SJSA1 (cell line): ENCODE measurements at regions not wholly inside any gene's neighbourhood (a gene's known extent, or its start where the extent isn't known, plus 50 kb on each side); places are given as distances from the start of the nearest gene placed in this dataset.

Source experiments
- DNase-seq, 2 experiments: peaks; one replicate each; pipeline ENCODE4 v3.0.0-alpha.2; 2015 to 2020; ENCODE audit warnings: low spot score in 2 of 2, low read depth in 1 of 2
- H3K27ac ChIP-seq: fragments of 250-450 bp; sonication (Bioruptor Pico); 2 replicates; pipeline ENCODE4 v1.5.1; 2020; ENCODE audit warnings: mild to moderate bottlenecking, moderate library complexity
- H3K27me3 ChIP-seq: fragments of 250-450 bp; sonication (Bioruptor Pico); replicated peaks from 2 replicates; pipeline ENCODE4 v1.5.1; 2020; ENCODE audit warnings: mild to moderate bottlenecking, moderate library complexity
- H3K36me3 ChIP-seq: fragments of 250-450 bp; sonication (Bioruptor Pico); 2 replicates; pipeline ENCODE4 v1.5.1; 2020; ENCODE audit warnings: mild to moderate bottlenecking
- H3K4me1 ChIP-seq: fragments of 250-450 bp; sonication (Bioruptor Pico); replicated peaks from 2 replicates; pipeline ENCODE4 v1.6.1; 2021; ENCODE audit warnings: mild to moderate bottlenecking
- H3K4me3 ChIP-seq: fragments of 250-450 bp; sonication (Bioruptor Pico); 2 replicates; pipeline ENCODE4 v1.5.1; 2020; ENCODE audit warnings: mild to moderate bottlenecking
- H3K9me3 ChIP-seq: fragments of 250-450 bp; sonication (Bioruptor Pico); replicated peaks from 2 replicates; pipeline ENCODE4 v1.5.1; 2020; ENCODE audit warnings: mild to moderate bottlenecking

GRCh38 chr6:71157345-71157744 is 131.3 kb upstream of the OGFRL1 start:
- Histone ChIP-seq H3K4me3 (no peak overlapping the region), H3K4me1 (no peaks in the 10 kb centered on the region), H3K27ac (no peak overlapping the region), H3K36me3 (no peaks in the 10 kb centered on the region), H3K27me3 (no peaks in the 10 kb centered on the region; the same call in 1 of the 2 replicates), H3K9me3 (no peaks in the 10 kb centered on the region)
- DNase-seq, result no peak

- no peaks in the 10 kb centered on the region for H3K36me3 ChIP-seq
- DNase-seq, result no peak
- H3K9me3 ChIP-seq, result no peaks in the 10 kb centered on the region
- H3K27me3 ChIP-seq, result no peaks in the 10 kb centered on the region
- H3K4me3 ChIP-seq, result no peak overlapping the region
- H3K4me1 ChIP-seq, result no peaks in the 10 kb centered on the region
- H3K27ac ChIP-seq, result no peak overlapping the region
Measured at GRCh38 chr6:71164890-71165289, 123.7 kb upstream of the OGFRL1 start.

- Histone ChIP-seq H3K4me1 (no peaks in the 10 kb centered on the region), H3K9me3 (no peaks in the 10 kb centered on the region; the same call in 1 of the 2 replicates), H3K27ac (no peak overlapping the region), H3K27me3 (no peaks in the 10 kb centered on the region), H3K4me3 (no peak overlapping the region), H3K36me3 (no peaks in the 10 kb centered on the region)
- no peak for DNase-seq
Measured at GRCh38 chr6:71168233-71168765, 120.3 kb upstream of the OGFRL1 start.

- Histone ChIP-seq H3K4me3 (no peak overlapping the region), H3K27me3 (no peaks in the 10 kb centered on the region), H3K4me1 (no peaks in the 10 kb centered on the region), H3K36me3 (no peaks in the 10 kb centered on the region), H3K27ac (no peak overlapping the region), H3K9me3 (no peaks in the 10 kb centered on the region; the same call in 1 of the 2 replicates)
- no peak for DNase-seq
Measured at GRCh38 chr6:71171497-71172070, 117.0 kb upstream of the OGFRL1 start.

- no peak overlapping the region for H3K4me3 ChIP-seq
- peaks cover 23% of the 10 kb centered on the region for H3K4me1 ChIP-seq
- DNase-seq, result no peak
- H3K9me3 ChIP-seq, result no peaks in the 10 kb centered on the region
- H3K27me3 ChIP-seq, result no peaks in the 10 kb centered on the region
- no peaks in the 10 kb centered on the region for H3K36me3 ChIP-seq
- peak overlapping the region; percentile 15; the same call in 1 of the 2 replicates for H3K27ac ChIP-seq
Measured at GRCh38 chr6:71179249-71179885, 109.2 kb upstream of the OGFRL1 start.

- H3K4me1 ChIP-seq, result peaks cover 23% of the 10 kb centered on the region
Measured at GRCh38 chr6:71181565-71181964, 107.0 kb upstream of the OGFRL1 start.

GRCh38 chr6:71187141-71187540 is 101.5 kb upstream of the OGFRL1 start:
- Histone ChIP-seq H3K27me3 (no peaks in the 10 kb centered on the region), H3K36me3 (no peaks in the 10 kb centered on the region), H3K4me1 (peaks cover 3% of the 10 kb centered on the region), H3K27ac (no peak overlapping the region), H3K9me3 (no peaks in the 10 kb centered on the region), H3K4me3 (no peak overlapping the region)
- DNase-seq, result no peak

More at GRCh38 chr6:71181565-71181964, 107.0 kb upstream of the OGFRL1 start:
- Histone ChIP-seq H3K9me3 (no peaks in the 10 kb centered on the region), H3K4me3 (no peak overlapping the region), H3K27ac (peak overlapping the region; percentile 66), H3K36me3 (no peaks in the 10 kb centered on the region), H3K27me3 (no peaks in the 10 kb centered on the region)
- DNase-seq, result peak; percentile 75 to 84

- Histone ChIP-seq H3K27me3 (no peaks in the 10 kb centered on the region), H3K36me3 (no peaks in the 10 kb centered on the region), H3K4me1 (peaks cover 16% of the 10 kb centered on the region), H3K4me3 (no peak overlapping the region), H3K27ac (no peak overlapping the region), H3K9me3 (no peaks in the 10 kb centered on the region)
- peak in 1 of 2 experiments; percentile 36 for DNase-seq
Measured at GRCh38 chr6:71190809-71191208, 97.8 kb upstream of the OGFRL1 start.

- H3K4me1 ChIP-seq, result peaks cover 39% of the 10 kb centered on the region
- H3K27me3 ChIP-seq, result no peaks in the 10 kb centered on the region
- peak in 1 of 2 experiments; percentile 70 for DNase-seq
- peak overlapping the region; percentile 83 for H3K27ac ChIP-seq
- no peaks in the 10 kb centered on the region for H3K9me3 ChIP-seq
- H3K4me3 ChIP-seq, result no peak overlapping the region
- H3K36me3 ChIP-seq, result no peaks in the 10 kb centered on the region
Measured at GRCh38 chr6:71194724-71195123, 93.9 kb upstream of the OGFRL1 start.

GRCh38 chr6:71197267-71197666 is 91.3 kb upstream of the OGFRL1 start:
- DNase-seq, result peak in 1 of 2 experiments; percentile 82
- peaks cover 39% of the 10 kb centered on the region for H3K4me1 ChIP-seq
- no peak overlapping the region for H3K4me3 ChIP-seq
- peak overlapping the region; percentile 91 for H3K27ac ChIP-seq
- no peaks in the 10 kb centered on the region for H3K27me3 ChIP-seq
- H3K36me3 ChIP-seq, result no peaks in the 10 kb centered on the region
- H3K9me3 ChIP-seq, result no peaks in the 10 kb centered on the region

- Histone ChIP-seq H3K27me3 (no peaks in the 10 kb centered on the region), H3K9me3 (no peaks in the 10 kb centered on the region), H3K4me1 (peaks cover 39% of the 10 kb centered on the region), H3K4me3 (no peak overlapping the region), H3K36me3 (no peaks in the 10 kb centered on the region), H3K27ac (peak overlapping the region; percentile 91)
- no peak for DNase-seq
Measured at GRCh38 chr6:71197780-71198179, 90.8 kb upstream of the OGFRL1 start.

- no peak overlapping the region for H3K4me3 ChIP-seq
- H3K27me3 ChIP-seq, result no peaks in the 10 kb centered on the region
- H3K9me3 ChIP-seq, result no peaks in the 10 kb centered on the region
- no peaks in the 10 kb centered on the region for H3K36me3 ChIP-seq
- DNase-seq, result no peak
- peaks cover 39% of the 10 kb centered on the region for H3K4me1 ChIP-seq
- no peak overlapping the region for H3K27ac ChIP-seq
Measured at GRCh38 chr6:71198908-71199307, 89.7 kb upstream of the OGFRL1 start.

GRCh38 chr6:71199736-71200135 is 88.9 kb upstream of the OGFRL1 start:
- Histone ChIP-seq H3K27ac (no peak overlapping the region), H3K36me3 (no peaks in the 10 kb centered on the region), H3K27me3 (no peaks in the 10 kb centered on the region), H3K4me1 (peaks cover 36% of the 10 kb centered on the region), H3K4me3 (no peak overlapping the region), H3K9me3 (no peaks in the 10 kb centered on the region)
- no peak for DNase-seq

GRCh38 chr6:71203206-71203605 is 85.4 kb upstream of the OGFRL1 start:
- no peaks in the 10 kb centered on the region for H3K9me3 ChIP-seq
- H3K4me3 ChIP-seq, result no peak overlapping the region
- H3K27me3 ChIP-seq, result no peaks in the 10 kb centered on the region
- DNase-seq, result no peak
- H3K27ac ChIP-seq, result no peak overlapping the region
- H3K36me3 ChIP-seq, result no peaks in the 10 kb centered on the region
- peaks cover 24% of the 10 kb centered on the region for H3K4me1 ChIP-seq
